Loucy (cell line): ENCODE measurements at regions not wholly inside any gene's neighbourhood (a gene's known extent, or its start where the extent isn't known, plus 50 kb on each side); places are given as distances from the start of the nearest gene placed in this dataset.

Source experiments
- H2AFZ ChIP-seq: fragments of 200-600 bp; sonication (generic); 2 replicates; pipeline ENCODE4 v1.6.0; 2016; ENCODE audit warnings: antibody characterized with exemption, mild to moderate bottlenecking, low read length, moderate library complexity
- H3F3A ChIP-seq: fragments of 200-600 bp; 2 replicates; pipeline ENCODE4 v1.6.0; 2016; ENCODE audit warnings: antibody characterized with exemption, low read depth, mild to moderate bottlenecking
- H3K27me3 ChIP-seq: fragments of 200-600 bp; sonication (generic); 2 replicates; pipeline ENCODE4 v1.6.1; 2014; ENCODE audit warnings: low read length, mild to moderate bottlenecking; ENCODE audit not compliant: insufficient read depth, poor library complexity, severe bottlenecking
- H3K36me3 ChIP-seq: fragments of 200-600 bp; sonication (generic); 2 replicates; pipeline ENCODE4 v1.6.1; 2016; ENCODE audit warnings: low read length; ENCODE audit not compliant: insufficient read depth
- H3K4me1 ChIP-seq: fragments of 200-600 bp; sonication (generic); 2 replicates; pipeline ENCODE4 v1.5.1; 2014; ENCODE audit warnings: low read length, mild to moderate bottlenecking; ENCODE audit not compliant: insufficient read depth, poor library complexity, severe bottlenecking
- H3K4me2 ChIP-seq: fragments of 200-600 bp; sonication (generic); 2 replicates; pipeline ENCODE4 v1.6.0; 2014; ENCODE audit warnings: antibody characterized with exemption, low read length, low read depth, mild to moderate bottlenecking; ENCODE audit not compliant: poor library complexity, severe bottlenecking
- H3K4me3 ChIP-seq: fragments of 200-600 bp; sonication (generic); 2 replicates; pipeline ENCODE4 v1.5.1; 2014; ENCODE audit warnings: low read length, mild to moderate bottlenecking, mixed read lengths; ENCODE audit not compliant: poor library complexity, severe bottlenecking
- H3K79me2 ChIP-seq: fragments of 200-600 bp; sonication (generic); 2 replicates; pipeline ENCODE4 v1.6.1; 2014; ENCODE audit warnings: low read length; ENCODE audit not compliant: insufficient read depth
- H3K9ac ChIP-seq: fragments of 200-600 bp; sonication (generic); 2 replicates; pipeline ENCODE4 v1.6.0; 2014; ENCODE audit warnings: mild to moderate bottlenecking, low read depth, low read length, moderate library complexity; ENCODE audit not compliant: poor library complexity, severe bottlenecking
- H3K9me2 ChIP-seq: fragments of 200-600 bp; sonication (generic); replicated peaks from 2 replicates; pipeline ENCODE4 v1.6.1; 2016; ENCODE audit warnings: low read depth, low read length, mixed read lengths
- H3K9me3 ChIP-seq: fragments of 200-600 bp; sonication (generic); 2 replicates; pipeline ENCODE4 v1.6.1; 2014; ENCODE audit warnings: mild to moderate bottlenecking, antibody characterized with exemption, low read length, low read depth; ENCODE audit not compliant: insufficient read depth
- H4K20me1 ChIP-seq: fragments of 200-600 bp; sonication (generic); 2 replicates; pipeline ENCODE4 v1.6.0; 2014; ENCODE audit warnings: antibody characterized with exemption, low read length, mild to moderate bottlenecking; ENCODE audit not compliant: insufficient read depth, poor library complexity, severe bottlenecking
- EZH2phosphoT487 ChIP-seq: fragments of 200-600 bp; IDR thresholded peaks from 2 replicates; pipeline ENCODE4 v1.6.1; 2018; ENCODE audit warnings: antibody characterized with exemption, mild to moderate bottlenecking, moderate library complexity, borderline replicate concordance
- TF ChIP-seq, protein P1 (sequence below): fragments of 200-600 bp; sonication (generic); conservative IDR thresholded peaks from 2 replicates; pipeline ENCODE4 v1.5.1; 2014; ENCODE audit warnings: mild to moderate bottlenecking, antibody characterized with exemption, low read length

DNA sequence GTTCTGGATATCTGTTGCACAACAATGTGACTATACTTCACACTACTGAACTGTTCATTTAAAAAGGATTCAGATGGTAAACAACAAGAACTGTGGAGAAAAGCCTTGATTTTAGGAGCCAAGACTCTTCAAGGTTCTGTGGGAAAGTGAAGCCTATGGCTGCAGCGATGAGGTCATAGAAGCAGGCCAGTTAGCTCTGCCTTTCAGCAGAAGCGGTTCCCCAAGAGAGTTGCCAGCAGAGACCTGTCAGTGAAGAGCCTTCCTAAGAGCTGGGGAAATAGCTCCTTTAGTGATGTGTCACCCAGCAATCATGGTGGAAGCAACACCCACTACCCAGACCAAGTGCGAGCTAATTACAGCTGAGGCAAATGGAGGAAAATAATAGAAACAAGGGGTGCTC lies 346.5 kb upstream of the ETAA1 start:
- H2AFZ ChIP-seq: no peak overlapping the region
- TF ChIP-seq, protein P1, sequence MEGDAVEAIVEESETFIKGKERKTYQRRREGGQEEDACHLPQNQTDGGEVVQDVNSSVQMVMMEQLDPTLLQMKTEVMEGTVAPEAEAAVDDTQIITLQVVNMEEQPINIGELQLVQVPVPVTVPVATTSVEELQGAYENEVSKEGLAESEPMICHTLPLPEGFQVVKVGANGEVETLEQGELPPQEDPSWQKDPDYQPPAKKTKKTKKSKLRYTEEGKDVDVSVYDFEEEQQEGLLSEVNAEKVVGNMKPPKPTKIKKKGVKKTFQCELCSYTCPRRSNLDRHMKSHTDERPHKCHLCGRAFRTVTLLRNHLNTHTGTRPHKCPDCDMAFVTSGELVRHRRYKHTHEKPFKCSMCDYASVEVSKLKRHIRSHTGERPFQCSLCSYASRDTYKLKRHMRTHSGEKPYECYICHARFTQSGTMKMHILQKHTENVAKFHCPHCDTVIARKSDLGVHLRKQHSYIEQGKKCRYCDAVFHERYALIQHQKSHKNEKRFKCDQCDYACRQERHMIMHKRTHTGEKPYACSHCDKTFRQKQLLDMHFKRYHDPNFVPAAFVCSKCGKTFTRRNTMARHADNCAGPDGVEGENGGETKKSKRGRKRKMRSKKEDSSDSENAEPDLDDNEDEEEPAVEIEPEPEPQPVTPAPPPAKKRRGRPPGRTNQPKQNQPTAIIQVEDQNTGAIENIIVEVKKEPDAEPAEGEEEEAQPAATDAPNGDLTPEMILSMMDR: no peak
- TF ChIP-seq EZH2phosphoT487: no peak
- H3K9me2 ChIP-seq: no peaks in the 10 kb centered on the region
- H3K4me2 ChIP-seq: no peak overlapping the region
- no peak overlapping the region for H3K4me3 ChIP-seq
- no peaks in the 10 kb centered on the region for H3F3A ChIP-seq
- no peaks in the 10 kb centered on the region for H3K79me2 ChIP-seq
- no peaks in the 10 kb centered on the region for H4K20me1 ChIP-seq
- no peak overlapping the region for H3K9ac ChIP-seq
- no peaks in the 10 kb centered on the region for H3K4me1 ChIP-seq
- H3K27me3 ChIP-seq: no peaks in the 10 kb centered on the region
- no peaks in the 10 kb centered on the region for H3K36me3 ChIP-seq
- H3K9me3 ChIP-seq: no peaks in the 10 kb centered on the region

- H3F3A ChIP-seq: no peaks in the 10 kb centered on the region
- H3K27me3 ChIP-seq: no peaks in the 10 kb centered on the region
- TF ChIP-seq, protein P1: no peak
- TF ChIP-seq EZH2phosphoT487: no peak
- no peak overlapping the region for H3K4me2 ChIP-seq
- no peak overlapping the region for H3K4me3 ChIP-seq
- no peaks in the 10 kb centered on the region for H3K9me2 ChIP-seq
- H3K36me3 ChIP-seq: no peaks in the 10 kb centered on the region
- H2AFZ ChIP-seq: no peak overlapping the region
- H3K9me3 ChIP-seq: no peaks in the 10 kb centered on the region
- no peaks in the 10 kb centered on the region for H3K79me2 ChIP-seq
- H4K20me1 ChIP-seq: no peaks in the 10 kb centered on the region
- no peaks in the 10 kb centered on the region for H3K4me1 ChIP-seq
- H3K9ac ChIP-seq: no peak overlapping the region
Measured at GRCh38 chr2:67054728-67055127, 342.4 kb upstream of the ETAA1 start.

- no peak overlapping the region for H3K4me3 ChIP-seq
- no peaks in the 10 kb centered on the region for H3K9me2 ChIP-seq
- no peaks in the 10 kb centered on the region for H3K79me2 ChIP-seq
- H3K4me1 ChIP-seq: no peaks in the 10 kb centered on the region
- H2AFZ ChIP-seq: no peak overlapping the region
- no peaks in the 10 kb centered on the region for H4K20me1 ChIP-seq
- H3F3A ChIP-seq: no peaks in the 10 kb centered on the region
- H3K9me3 ChIP-seq: no peaks in the 10 kb centered on the region
- H3K9ac ChIP-seq: no peak overlapping the region
- no peak for TF ChIP-seq EZH2phosphoT487
- TF ChIP-seq, protein P1: no peak
- no peaks in the 10 kb centered on the region for H3K27me3 ChIP-seq
- H3K4me2 ChIP-seq: no peak overlapping the region
- no peaks in the 10 kb centered on the region for H3K36me3 ChIP-seq
Measured at GRCh38 chr2:67055387-67056304, 341.5 kb upstream of the ETAA1 start.
